ENCODE measurements at regions not wholly inside any gene's neighbourhood (a gene's known extent, or its start where the extent isn't known, plus 50 kb on each side); places are given as distances from the start of the nearest gene placed in this dataset.

- DNase-seq (ENCODE audit: low read depth in 2 of 2) = no peak
Measured at GRCh38 chr1:106843518-106843917, 213.0 kb upstream of the PRMT6 start.

GRCh38 chr1:106846656-106847055, 209.8 kb upstream of the PRMT6 start:
- no peak for DNase-seq (ENCODE audit: low read depth in 2 of 2)

GRCh38 chr1:106861110-106861509, 195.4 kb upstream of the PRMT6 start:
- DNase-seq (ENCODE audit: low read depth in 2 of 2) = no peak

DNA sequence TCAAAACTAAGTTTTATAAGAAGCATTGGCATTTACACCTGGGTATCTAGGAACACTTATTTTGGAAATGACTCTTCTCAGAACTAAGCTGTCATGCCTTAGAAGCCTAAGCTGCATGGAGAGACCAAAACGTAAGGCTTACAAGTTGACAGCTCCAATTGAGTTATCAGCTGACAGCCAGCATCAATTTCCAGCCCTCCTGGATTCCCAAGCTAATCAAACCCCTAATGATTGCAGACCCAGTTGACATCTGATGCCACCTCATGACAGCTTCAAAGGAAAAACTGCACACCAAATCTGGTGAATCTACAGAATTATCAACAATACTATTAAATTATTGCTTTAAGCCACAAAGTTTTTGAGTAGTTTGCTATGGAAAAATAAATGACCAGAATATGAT, 187.6 kb upstream of the PRMT6 start:
- DNase-seq (ENCODE audit: low read depth in 2 of 2) = no peak

GRCh38 chr1:106875622-106876021, 180.9 kb upstream of the PRMT6 start:
- no peak for DNase-seq (ENCODE audit: low read depth in 2 of 2)

DNA sequence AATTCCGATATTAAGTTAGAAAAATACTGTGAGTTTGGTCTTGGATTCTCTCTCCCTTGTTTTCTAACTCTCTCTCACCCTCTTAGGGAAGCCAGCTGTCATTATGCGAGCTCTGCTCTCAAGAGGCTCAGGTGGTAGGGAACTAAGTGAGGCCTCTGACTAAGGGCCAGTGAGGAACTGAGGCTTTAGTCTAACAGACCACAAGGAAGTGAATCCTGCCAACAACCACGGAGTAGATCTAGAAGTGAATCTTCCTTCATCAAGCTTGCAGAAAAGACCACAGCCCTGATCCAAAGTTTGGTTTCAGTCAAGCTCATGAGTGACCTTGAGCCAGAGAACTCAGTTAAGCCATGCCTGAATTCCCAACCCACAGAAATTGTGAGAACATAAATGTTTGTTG, 180.1 kb upstream of the PRMT6 start:
- no peak for DNase-seq (ENCODE audit: low read depth in 2 of 2)

- no peak for DNase-seq (ENCODE audit: low read depth in 2 of 2)
Measured at GRCh38 chr1:106879538-106879937, 176.9 kb upstream of the PRMT6 start.

- DNase-seq (ENCODE audit: low read depth in 2 of 2) = no peak
Measured at GRCh38 chr1:106880226-106880625, 176.2 kb upstream of the PRMT6 start.

DNA sequence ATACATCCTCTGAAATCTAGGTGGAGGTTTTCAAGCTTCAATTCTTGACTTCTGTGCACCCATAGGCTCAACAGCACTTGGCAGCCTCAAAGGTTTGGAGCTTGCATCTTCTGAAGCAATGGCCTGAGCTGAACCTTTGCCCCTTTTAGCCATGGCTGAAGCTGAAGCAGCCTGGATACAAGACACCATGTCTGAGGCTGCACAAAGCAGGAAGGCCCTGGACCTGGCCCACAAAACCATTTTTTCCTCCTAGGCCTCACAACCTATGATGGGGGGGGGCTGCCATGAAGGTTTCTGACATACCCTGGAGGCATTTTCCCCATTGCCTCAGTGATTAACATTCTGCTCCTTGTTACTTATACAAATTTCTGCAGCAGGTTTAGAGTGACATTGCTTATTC, 173.3 kb upstream of the PRMT6 start:
- DNase-seq (ENCODE audit: low read depth in 2 of 2) = no peak

DNA sequence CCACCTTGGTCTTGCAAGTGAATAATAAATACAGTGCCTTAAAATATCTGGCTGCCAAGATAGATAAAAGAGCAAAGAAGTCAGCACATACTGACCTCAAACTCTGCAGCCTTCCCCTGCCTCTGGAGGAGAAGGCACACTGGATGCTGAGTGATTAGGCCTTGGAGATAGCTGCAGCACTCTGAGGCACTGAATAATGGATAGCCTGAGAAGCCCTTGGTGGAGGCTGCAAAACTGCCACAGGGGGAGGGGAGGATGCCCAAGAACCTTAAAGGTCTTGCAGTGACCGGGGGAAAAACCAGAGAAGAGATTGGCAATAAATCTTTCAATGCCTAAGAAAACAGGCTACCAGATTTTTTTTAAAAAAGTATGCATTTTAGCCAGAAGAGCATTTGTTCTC, 167.4 kb upstream of the PRMT6 start:
- DNase-seq (ENCODE audit: low read depth in 2 of 2) = no peak

- DNase-seq (ENCODE audit: low read depth in 2 of 2) = no peak
Measured at GRCh38 chr1:106889583-106889982, 166.9 kb upstream of the PRMT6 start.

DNA sequence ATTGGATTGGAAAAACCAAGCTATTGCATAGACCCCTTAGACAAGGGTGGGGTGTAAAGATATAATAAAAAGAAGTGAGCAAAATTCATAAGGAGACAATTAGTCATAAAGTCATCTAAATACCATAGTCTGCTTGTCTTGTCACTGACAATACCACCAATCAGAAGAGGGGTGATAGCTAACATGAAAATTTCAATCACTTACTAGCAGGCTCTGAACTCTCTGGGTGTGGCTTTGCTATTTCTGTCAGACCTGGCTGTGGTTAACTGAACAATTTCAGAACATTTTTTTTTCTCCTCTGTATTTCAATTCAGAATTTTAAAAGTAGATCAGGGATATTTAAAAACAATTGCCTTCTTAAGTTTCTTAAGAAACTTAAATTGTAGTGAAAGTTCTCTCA, 158.5 kb upstream of the PRMT6 start:
- DNase-seq (ENCODE audit: low read depth in 2 of 2) = no peak

DNA sequence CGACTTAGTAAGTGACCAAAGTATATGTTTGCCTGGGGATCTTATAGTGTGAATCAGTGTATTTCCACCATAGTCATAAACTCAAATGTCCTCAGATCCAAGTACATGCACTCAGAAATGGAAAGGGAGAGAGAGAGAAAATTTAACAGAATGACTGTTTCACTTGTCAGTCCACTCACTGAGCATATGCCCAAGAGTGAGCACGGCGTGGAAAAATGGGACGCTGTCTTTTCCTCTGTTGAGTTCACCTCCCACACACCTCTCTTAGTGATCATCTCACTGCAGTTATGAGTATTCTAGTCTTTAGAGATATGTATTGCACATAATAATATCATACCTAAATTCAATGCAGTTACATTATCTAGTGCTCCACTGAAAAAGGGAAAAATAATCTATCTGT, 156.8 kb upstream of the PRMT6 start:
- no peak for DNase-seq (ENCODE audit: low read depth in 2 of 2)

DNA sequence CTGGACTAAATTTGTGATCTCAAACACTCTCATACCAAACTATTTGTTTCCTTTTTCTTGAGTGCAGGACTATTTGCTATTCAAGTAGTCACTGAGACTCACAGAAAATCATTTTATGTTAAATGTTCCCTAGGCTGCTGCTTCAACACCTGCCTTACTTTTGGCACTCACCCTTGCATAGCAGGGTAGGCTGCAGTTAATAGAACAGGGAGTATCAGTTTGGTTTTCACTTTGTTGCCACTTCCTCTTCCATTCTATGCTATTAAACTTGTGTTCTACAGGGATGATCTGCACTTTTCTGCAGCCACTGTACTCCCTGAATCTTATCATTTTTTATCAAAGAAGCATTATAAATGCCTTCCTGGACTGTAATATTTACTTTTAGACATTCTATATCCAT, 148.7 kb upstream of the PRMT6 start:
- no peak for DNase-seq (ENCODE audit: low read depth in 2 of 2)

- no peak for DNase-seq (ENCODE audit: low read depth in 2 of 2)
Measured at GRCh38 chr1:106908689-106909088, 147.8 kb upstream of the PRMT6 start.

DNA sequence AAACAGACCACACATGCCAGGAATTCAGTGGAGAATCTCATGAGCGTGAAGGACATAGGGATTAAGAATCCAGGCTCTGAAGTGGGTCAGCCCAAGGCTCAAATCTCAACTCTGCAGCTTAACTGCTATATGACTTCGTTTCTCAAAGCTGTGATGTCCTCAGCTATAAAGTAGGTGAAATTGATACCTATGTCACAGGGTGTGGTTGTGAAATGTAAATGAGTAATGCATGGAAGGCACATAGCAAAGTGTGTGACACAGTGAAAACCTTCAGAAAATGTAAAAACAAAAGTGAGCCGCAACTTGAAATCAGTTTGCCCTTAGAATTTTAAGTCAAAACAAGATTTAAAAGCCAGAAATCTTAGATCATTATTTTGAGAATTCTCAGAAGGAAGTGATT, 145.7 kb upstream of the PRMT6 start:
- DNase-seq (ENCODE audit: low read depth in 2 of 2) = no peak

DNA sequence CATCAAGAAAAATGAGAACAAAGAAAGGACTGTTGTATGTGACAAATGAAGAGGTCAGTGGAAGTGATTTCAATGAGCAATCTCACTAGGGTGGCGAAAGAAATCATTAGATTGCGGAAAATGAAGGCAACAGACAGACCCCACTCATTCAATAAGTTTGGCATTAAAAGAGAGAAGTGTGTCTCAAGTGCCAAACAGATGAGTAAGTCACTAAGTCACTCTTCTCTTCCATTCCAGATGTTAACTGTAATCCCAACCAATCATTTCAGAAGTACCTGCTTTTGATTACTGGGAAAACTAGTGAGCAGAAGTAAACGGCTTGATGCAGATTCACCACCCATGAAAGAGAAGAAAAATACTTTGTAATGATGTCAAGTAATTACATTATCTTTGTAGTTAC, 144.3 kb upstream of the PRMT6 start:
- DNase-seq (ENCODE audit: low read depth in 2 of 2) = no peak

DNA sequence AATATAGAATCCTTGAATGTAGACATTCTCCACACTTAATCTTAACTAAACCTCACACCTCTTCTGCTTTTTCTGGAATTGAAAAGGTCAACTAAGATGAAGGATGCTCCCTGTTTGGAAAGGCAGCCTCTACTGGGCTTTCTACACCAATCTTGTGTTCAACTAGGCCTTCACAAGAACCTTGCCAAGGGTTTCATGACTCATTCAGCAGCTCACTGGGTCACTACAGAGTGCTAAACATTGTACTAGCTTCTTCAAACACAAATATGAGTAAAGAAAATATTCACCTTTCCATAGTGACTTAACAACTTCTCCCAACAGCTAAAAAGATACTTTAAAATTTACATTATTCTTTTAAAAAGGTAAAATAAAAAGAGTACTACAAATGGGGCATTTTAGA, 135.3 kb upstream of the PRMT6 start:
- no peak for DNase-seq (ENCODE audit: low read depth in 2 of 2)

DNA sequence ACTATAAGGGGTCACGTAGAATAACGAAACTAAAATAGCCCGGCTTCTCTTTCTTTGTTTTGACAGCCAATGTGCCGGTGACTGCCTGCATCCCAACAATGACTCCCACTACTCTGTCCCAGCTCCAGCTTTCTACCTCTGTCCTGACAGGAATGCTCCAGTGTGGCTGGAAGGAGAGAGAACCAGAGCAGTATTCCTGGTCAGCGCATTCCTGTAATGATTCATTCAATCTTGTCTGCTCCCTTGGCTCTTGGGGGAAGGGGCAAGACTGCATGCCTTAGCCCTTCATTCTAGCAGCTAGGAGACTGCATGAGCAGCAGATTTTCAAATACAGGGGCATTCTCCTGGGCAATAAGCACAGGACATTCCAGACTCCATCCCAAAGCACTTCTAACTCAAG, 132.1 kb upstream of the PRMT6 start:
- DNase-seq (ENCODE audit: low read depth in 2 of 2) = no peak

DNA sequence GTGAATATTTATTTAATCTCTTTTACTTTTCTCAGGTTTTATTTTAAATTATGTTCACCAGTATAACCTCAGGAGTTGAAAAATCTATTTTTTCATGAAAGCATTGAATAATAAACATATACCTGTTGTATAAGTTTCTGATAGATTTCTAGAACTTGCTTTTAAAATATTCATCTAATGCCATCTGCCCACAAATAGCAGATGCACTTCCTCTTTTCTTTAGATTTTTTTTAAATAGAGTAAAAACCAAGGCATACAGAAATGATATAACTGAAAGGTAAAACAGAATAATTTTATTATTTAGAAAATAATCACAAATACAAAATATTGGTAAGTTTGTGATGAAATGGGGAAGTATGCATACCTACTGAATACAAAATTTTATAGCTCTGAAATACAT, 130.7 kb upstream of the PRMT6 start:
- DNase-seq (ENCODE audit: low read depth in 2 of 2) = no peak

DNA sequence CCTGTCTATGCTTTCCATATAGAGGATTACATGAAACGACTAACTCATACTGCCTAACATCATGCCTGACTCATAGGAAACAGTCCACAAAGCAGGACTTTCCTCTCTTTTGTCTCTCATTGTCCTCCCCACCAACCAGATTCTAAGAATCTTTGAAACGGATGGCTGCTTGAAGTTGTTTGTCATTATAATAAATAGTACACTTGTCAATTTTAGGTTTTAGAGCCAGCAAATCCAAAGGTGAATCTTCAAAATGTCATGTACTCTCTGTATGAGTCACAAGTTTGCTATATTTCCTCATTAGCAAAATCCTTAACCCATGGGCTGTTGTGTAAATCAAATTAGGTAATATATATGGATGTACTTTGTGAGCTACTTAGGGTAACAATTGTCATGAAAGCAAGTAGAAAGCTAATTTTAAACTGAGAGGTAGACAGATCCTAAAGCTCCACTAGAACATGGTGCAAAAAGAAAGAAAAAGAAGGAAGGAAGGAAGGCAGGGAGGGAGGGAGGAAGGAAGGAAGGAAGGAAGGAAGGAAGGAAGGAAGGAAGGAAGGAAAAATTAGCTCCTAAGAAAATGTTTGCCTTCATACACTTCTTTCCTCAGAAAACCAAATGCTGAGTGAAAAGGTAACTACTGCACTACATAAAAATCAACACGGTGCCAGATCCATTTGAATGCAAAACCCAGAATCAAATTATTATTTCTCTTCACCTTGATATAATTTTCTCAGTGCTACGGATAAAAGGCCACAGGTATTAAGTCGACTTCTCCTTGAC, 129.5 kb upstream of the PRMT6 start:
- DNase-seq (ENCODE audit: low read depth in 2 of 2) = no peak

DNA sequence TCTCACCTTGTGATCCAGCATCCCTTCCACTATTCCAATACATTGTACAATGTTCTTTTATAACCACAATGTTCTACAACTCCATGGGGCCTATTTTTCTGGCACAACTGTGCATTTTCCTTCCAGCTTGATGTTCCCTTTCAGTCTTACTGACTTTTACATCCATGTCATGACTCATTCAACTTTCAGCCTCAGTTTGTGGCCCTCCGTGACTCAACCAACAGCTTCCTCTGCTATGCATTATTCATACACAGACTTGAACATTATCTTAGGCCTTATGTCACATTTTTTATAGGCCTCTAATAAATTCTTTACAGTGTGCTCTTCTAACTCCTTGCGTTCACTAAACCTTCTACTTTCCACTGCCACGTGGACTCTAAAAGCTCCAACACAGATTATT, 119.4 kb upstream of the PRMT6 start:
- DNase-seq (ENCODE audit: low read depth in 2 of 2) = no peak

- DNase-seq (ENCODE audit: low read depth in 2 of 2) = no peak
Measured at GRCh38 chr1:106944721-106945120, 111.8 kb upstream of the PRMT6 start.

- DNase-seq (ENCODE audit: low read depth in 2 of 2) = no peak
Measured at GRCh38 chr1:106952776-106953175, 103.7 kb upstream of the PRMT6 start.

All from stimulated activated CD4-positive, alpha-beta T cell treated with anti-CD3 and anti-CD28 coated beads, Interleukin-4, amount 100 ng/mL, for 48 hours (primary cell).